ENCODE measurements at regions not wholly inside any gene's neighbourhood (a gene's known extent, or its start where the extent isn't known, plus 50 kb on each side); places are given as distances from the start of the nearest gene placed in this dataset.

DNA sequence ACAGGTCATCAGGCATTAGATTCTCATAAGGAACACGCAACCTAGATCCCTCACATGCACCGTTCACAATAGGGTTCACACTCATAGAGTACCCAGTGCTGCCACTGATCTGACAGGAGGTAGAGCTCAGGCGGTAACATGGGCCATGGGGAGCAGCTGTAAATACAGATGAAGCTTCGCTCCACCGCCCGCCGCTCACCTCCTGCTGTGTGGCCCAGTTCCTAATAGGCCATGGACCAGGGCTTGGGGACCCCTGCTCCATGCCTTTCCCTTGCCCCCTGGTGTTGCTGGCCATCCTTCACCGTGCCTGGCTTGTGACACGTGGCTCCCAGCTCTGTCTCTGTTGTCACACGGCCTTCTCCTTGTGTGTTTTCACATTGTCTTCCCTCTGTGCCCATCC is 171.1 kb upstream of the JARID2 start:
- Histone ChIP-seq H3K14ac (ENCODE audit: insufficient read depth, low read length) (no peak overlapping the region), H3T11ph (ENCODE audit: low read length) (no peak overlapping the region), H3K27ac (ENCODE audit: insufficient read length, low read depth, low read length) (no peak overlapping the region), H2BK12ac (ENCODE audit: insufficient read length, low read depth, low read length) (no peak overlapping the region), H3K56ac (ENCODE audit: insufficient read length, low read depth, low read length) (no peak overlapping the region), H3K23ac (ENCODE audit: insufficient read length, low read depth, low read length) (no peak overlapping the region), H3K4ac (ENCODE audit: low read depth, low read length) (no peak overlapping the region), H3K27me3 (ENCODE audit: insufficient read depth, low read length) (no peaks in the 10 kb centered on the region), H3K79me1 (ENCODE audit: insufficient read depth, low read depth, low read length, poor library complexity, severe bottlenecking) (no peaks in the 10 kb centered on the region), H2AFZ (ENCODE audit: low read length) (no peak overlapping the region), H4K20me1 (ENCODE audit: control insufficient read depth, insufficient read depth, insufficient read length) (no peaks in the 10 kb centered on the region), H2BK120ac (ENCODE audit: low read depth, low read length, poor library complexity, severe bottlenecking) (no peak overlapping the region), H2BK5ac (ENCODE audit: insufficient read length, low read length) (no peak overlapping the region), H3K23me2 (ENCODE audit: insufficient read length, low read depth, low read length, poor library complexity, severe bottlenecking) (no peaks in the 10 kb centered on the region), H2BK20ac (ENCODE audit: low read depth, low read length, poor library complexity, severe bottlenecking) (no peak overlapping the region), H2BK15ac (ENCODE audit: low read depth, low read length) (no peak overlapping the region), H4K91ac (ENCODE audit: insufficient read length, low read depth, low read length) (no peak overlapping the region), H2AK5ac (ENCODE audit: insufficient read length, low read length) (no peak overlapping the region), H4K8ac (replicated peaks; ENCODE audit: insufficient read length, low read depth, low read length) (no peak overlapping the region), H3K9ac (ENCODE audit: extremely low read depth, insufficient read length, low read length) (no peak overlapping the region), H4K5ac (ENCODE audit: insufficient read length, low read depth, low read length) (no peak overlapping the region), H3K4me2 (ENCODE audit: insufficient read depth, insufficient read length, low read length) (no peak overlapping the region), H3K79me2 (ENCODE audit: insufficient read depth, low read length) (no peaks in the 10 kb centered on the region), H3K18ac (ENCODE audit: insufficient read length, low read depth, low read length) (no peak overlapping the region), H3K9me3 (ENCODE audit: control insufficient read depth, low read depth, low read length) (no peaks in the 10 kb centered on the region), H3K4me1 (ENCODE audit: insufficient read depth, low read length) (peaks cover 10% of the 10 kb centered on the region)
- Mint-ChIP-seq H3K4me1 (peaks cover 40 to 44% of the 10 kb centered on the region in 2 experiments), H3K27me3 (ENCODE audit: low read depth) (no peaks in the 10 kb centered on the region), H3K9me3 (peaks cover 0 to 3% of the 10 kb centered on the region in 2 experiments; a peak in 2 of 5 replicates), H3K27ac (no peak overlapping the region), H3K36me3 (ENCODE audit: insufficient read depth in 1 of 3, low read depth in 3 of 3) (peaks cover 0 to 5% (median 0%) of the 10 kb centered on the region in 3 experiments; a peak in 1 of 7 replicates), H3K4me3 (no peak overlapping the region)
- no CpG with 5 or more reads among the region's 10 CpGs for WGBS (ENCODE audit: extremely low coverage, insufficient read length, low lambda C conversion rate)
- no peak for DNase-seq
- TF ChIP-seq, protein P1, sequence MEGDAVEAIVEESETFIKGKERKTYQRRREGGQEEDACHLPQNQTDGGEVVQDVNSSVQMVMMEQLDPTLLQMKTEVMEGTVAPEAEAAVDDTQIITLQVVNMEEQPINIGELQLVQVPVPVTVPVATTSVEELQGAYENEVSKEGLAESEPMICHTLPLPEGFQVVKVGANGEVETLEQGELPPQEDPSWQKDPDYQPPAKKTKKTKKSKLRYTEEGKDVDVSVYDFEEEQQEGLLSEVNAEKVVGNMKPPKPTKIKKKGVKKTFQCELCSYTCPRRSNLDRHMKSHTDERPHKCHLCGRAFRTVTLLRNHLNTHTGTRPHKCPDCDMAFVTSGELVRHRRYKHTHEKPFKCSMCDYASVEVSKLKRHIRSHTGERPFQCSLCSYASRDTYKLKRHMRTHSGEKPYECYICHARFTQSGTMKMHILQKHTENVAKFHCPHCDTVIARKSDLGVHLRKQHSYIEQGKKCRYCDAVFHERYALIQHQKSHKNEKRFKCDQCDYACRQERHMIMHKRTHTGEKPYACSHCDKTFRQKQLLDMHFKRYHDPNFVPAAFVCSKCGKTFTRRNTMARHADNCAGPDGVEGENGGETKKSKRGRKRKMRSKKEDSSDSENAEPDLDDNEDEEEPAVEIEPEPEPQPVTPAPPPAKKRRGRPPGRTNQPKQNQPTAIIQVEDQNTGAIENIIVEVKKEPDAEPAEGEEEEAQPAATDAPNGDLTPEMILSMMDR (conservative IDR thresholded peaks at IDR 0.05), result no peak
